ENCODE measurements at regions not wholly inside any gene's neighbourhood (a gene's known extent, or its start where the extent isn't known, plus 50 kb on each side); places are given as distances from the start of the nearest gene placed in this dataset.

GRCh38 chr15:56868170-56868569, 50.3 kb upstream of the TCF12 start:
- no peak for DNase-seq

GRCh38 chr15:56866803-56867202, 51.6 kb upstream of the TCF12 start:
- DNase-seq: no peak

DNA sequence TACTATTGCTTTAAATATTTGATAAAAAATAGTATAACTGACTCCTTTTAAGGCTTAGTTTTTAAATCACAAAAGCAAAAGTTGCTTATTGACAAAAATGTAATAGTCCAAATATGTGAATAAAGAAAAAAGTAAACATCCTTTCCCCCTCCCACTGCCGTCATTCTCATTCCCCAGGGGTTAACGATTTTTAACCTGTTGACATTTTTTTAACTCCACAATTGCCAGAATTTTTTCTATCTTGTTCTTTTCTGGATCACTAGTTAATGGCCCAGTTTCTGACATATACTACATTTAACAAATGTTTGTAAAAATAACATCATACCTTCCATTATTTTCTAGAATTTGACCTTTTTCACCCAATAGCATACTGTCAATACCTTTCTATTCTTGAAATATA, 60.6 kb upstream of the TCF12 start:
- no peak for DNase-seq

- DNase-seq: no peak
These were observed 61.5 kb upstream of the TCF12 start for GRCh38 chr15:56856934-56857333.

- DNase-seq: no peak
These were observed 73.6 kb upstream of the TCF12 start for GRCh38 chr15:56844892-56845291.

GRCh38 chr15:56844471-56844870, 74.0 kb upstream of the TCF12 start:
- no peak for DNase-seq

GRCh38 chr15:56839641-56840040, 78.8 kb upstream of the TCF12 start:
- DNase-seq: no peak

GRCh38 chr15:56839099-56839498, 79.3 kb upstream of the TCF12 start:
- no peak for DNase-seq

DNA sequence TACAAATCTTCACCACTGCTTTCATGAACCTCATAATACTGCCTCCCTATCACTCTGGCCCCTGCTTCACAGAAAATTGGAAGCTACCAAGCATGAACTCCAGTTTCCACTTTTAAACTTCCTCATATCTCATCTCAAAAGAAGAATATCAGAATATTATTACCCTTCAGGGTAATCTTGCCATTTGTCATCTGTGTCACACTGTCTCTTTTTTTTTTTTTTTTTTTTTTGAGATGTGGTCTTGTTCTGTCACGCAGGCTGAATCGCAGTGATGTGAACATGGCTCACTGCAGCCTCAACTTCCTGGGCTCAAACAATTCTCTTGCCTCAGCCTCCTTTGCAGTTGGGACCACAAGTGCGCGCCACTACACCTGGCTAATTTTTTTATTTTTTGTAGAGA, 80.4 kb upstream of the TCF12 start:
- no peak for DNase-seq

DNA sequence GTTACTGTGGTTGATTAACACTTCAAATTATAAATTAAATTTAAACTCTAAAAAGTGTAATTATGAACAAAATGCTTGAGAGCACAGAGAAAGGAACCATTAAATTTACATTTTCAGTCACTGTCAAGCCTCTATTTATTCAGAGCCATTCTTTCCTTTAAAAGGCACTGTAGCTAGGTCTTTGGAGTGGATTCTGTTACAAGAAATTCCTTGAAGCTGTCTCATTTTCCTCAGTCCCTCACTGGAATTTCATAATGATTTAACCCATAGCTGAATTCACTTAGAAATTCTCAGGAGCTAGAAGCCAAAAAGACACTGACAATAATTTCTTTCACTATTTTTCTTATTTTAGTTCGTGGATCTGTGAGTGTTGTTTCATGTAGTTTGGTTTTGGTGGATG, 81.2 kb upstream of the TCF12 start:
- no peak for DNase-seq

GRCh38 chr15:56835718-56836171, 82.7 kb upstream of the TCF12 start:
- no peak for DNase-seq

DNA sequence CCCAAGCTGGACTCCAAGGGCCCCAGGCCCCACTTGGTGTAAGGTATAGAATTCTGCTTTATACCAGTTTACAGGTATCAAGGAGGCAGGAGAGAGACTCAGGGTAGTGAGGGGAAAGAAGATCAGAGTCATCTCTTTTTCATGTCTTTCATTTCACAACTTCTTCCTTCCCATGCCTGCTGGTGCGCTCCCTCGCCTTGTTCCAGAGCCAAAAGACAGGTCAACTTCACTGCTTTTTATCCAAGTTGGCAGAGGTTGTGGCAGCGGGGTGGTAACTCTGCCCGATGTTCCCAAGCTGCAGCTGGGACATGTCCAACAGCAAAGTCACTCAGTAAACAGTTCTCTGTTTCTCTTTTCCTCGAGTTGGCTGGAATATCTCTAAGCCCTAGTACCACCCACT, 86.3 kb upstream of the TCF12 start:
- no peak for DNase-seq

DNA sequence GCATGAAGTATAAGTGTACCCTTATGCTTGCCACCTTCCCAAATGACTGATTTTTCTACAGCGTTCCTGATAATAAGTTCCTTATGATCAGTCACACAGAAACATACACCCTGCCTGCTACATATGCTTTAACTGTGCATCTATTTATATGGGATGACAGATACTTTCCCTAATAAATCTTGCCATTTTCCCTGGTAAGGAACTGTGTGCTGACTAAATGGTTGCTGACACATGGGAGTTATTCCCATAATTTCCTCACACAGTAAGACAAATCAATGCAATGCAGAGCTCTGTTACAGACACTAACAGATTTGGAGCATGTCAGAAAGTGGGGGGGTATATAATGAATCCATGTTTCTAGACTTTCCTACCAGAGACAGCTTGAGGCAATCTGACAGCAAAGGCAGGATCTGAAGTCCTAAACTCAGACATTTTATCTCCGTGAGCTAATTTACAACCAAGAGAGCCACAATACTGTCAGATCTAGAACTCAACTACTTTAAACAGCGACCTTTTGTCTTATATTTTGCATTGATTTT, 86.9 kb upstream of the TCF12 start:
- no peak for DNase-seq

DNA sequence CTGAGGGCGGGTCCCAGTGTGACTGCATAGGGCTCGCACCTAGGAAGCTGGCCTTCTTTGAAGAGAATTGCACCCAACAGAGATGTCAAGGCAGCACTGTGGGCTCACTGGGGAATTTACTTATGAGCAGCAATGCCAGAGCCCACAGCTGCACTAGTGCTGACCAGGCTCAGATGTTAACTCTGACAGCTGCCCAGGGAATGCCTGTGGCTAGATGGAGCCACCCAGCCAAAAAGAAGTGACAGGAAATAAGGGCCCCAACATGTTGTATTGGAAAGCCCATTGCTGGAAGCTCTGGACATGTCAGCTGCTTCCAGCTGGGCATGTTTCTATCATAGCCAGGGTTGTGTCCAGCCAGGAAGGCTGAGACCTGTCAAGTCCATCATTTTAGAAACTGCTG, 90.9 kb upstream of the ZNF280D start:
- no peak for DNase-seq

DNA sequence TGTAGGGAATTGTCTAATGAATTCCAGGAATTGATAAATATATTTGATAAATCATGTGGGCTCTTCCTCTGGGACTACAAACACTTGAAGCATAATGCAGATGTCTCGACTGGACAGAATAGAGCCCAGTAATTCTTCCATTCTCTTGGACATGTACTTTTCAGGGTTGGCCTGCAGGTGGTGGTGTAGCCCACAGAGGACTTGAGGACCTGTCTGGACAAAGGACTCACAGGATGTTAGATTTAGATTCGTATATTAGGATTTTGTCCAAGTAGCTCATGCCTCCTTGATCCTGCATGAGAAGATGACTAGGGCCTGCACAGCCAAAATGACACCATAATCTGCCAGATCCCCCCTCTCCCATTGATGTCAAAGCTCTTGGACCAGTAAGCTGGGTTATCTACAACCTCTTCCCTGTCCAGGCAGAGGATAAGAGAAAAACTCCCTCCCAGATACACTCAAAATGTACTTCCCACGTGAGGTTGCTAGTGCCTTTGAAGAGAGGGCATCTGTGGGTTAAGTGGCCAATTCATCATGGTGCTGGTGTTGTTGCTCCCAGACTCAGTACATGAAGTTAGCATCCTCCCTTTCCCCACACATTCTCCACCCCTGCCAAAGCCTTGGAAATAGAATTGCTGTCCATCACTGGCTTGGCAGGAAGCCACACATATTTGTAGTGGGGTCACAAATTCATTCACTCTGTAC, 88.6 kb upstream of the ZNF280D start:
- DNase-seq: peak in 1 of 2 experiments; percentile 0

- DNase-seq: no peak
These were observed 87.0 kb upstream of the ZNF280D start for GRCh38 chr15:56820333-56820732.

DNA sequence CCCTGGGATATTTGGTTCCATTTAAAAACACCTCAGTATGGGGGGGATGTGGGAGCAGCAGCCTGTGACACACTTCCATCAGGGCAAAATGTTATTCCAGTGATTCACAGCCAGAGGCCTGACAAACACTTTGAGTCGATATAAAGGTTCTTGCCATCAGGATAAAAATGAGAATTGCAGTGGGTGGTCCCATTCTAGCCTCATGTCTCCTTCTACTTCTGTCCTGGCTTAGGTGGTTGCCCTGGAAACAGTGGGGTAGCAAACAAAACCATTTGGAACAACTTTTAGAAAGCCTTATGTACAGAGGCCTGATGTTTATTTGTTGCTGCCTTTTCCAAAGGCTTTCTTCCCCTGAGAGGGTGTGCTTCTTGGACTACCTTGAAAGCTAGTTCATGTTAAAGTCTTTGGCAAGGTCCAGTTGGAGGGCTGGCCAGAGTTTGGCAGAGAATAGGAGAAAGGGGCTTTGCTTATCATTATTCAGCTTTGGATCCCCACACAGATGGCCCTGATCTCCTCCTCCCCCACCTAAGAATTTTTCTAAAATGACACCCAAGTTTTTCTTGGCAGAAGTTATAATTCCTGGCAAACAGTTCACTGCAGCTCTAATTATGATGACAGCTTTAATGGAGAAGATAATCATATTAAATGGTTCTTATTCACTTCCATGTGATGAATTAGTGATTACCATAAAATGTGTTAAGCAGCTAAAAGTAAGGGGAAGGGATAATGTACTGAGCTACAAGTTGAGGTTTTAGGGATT, 84.2 kb upstream of the ZNF280D start:
- DNase-seq: no peak

GRCh38 chr15:56816781-56817180, 83.5 kb upstream of the ZNF280D start:
- DNase-seq: no peak

DNA sequence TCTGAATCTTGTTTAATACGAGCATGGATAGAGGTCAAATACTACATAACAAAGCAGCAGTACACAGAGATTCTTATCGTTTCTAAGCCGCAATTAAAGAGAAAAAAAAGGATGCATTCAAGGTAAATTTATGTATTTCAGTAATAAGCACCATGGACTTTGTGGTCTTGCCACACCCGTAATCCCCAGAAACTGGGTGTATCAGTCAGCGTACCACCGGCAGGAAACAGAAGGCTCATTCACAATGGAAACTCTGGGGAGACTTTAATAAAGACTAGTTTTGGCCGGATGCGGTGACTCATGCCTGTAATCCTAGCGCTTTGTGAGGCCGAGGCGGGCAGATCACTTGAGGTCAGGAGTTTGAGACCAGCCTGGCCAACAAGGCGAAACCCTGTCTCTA, 81.9 kb upstream of the ZNF280D start:
- no peak for DNase-seq

GRCh38 chr15:56814429-56814828, 81.1 kb upstream of the ZNF280D start:
- no peak for DNase-seq

DNA sequence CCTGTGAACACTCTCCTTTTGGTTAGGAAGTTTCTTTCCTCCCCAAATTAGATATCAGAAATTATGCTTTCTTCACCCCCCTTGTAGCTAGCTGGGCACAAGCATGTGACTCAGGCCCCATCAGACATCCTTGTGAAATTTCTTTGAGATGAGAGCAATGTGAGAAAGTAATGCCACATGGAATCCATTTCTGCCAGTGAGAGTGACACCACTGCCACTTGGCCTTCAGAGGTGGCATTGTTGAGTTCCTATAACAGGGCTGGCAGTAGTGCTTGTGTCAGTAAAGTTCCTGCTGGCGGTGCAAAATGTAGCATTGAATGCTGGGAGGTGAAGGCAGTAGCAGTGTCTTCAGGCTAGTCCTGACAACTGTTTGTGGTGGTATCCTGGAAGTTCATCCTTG, 80.7 kb upstream of the ZNF280D start:
- no peak for DNase-seq

DNA sequence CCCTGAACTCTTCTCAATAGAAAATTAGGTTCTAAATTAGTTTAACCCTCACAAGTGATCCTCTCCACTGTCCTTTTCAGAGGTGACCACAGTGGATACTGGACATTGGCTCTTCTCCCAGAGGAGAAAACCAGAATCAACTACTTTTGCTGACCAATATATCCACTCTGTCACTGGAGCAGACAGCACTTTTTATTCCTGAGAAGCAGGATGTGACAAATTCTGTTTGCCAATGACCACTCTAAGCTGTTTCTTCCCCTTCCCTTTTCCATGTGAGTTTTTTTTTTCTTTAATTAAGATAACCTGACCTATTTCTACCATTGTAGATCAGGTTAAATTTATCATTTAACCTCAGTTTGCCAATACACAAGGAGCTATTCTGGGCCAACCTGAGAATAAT, 79.7 kb upstream of the ZNF280D start:
- DNase-seq: no peak

DNA sequence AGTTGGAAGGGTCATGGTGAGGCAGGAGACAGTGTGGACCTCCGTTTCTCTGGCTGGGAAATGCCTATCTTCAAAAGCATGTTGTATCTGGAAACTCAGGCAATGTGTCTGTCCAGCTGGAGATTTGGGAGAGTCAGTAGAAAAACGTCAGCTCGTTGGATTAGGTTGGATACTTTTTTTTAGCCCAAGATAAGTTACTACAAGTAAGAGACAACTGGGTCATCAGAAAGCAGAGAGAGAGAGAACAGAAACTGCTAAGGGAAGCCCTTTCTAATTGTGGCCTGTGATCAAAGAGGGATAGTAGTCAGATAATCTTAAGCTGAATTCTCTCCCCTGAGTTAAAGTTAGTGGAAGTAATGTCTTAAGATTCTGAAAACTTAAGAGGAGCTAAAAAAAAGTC, 78.9 kb upstream of the ZNF280D start:
- DNase-seq: no peak

DNA sequence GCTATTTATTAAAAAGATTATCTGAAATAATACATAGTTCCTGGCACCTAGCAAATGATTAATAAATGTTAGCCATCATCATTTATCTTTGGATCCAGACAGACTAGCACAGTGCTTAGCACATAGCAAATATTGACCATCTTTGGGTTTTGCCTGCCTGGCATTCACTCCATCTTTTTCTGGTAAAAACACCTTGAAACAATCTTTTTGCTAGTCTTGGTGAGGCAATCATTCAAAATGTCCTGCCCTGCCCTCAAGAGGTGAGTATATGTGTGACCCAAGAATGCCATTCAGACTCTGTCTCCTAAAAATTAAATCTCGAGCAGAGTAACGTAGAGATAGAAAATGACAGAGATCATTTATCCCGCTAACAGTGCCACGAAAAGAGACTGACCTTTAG, 78.3 kb upstream of the ZNF280D start:
- no peak for DNase-seq
